Endothelial cell of umbilical vein (primary cell): ENCODE measurements at regions not wholly inside any gene's neighbourhood (a gene's known extent, or its start where the extent isn't known, plus 50 kb on each side); places are given as distances from the start of the nearest gene placed in this dataset.

Source experiments
- BruUV-seq: library from RNA; stranded (reverse); fragments of 400-500 nt; replicated peaks from 2 replicates; lab custom pipeline; 2021; lab: Mats Ljungman, UMichigan
- CTCF ChIA-PET: fragments of 300-600, 350-600 bp; sonication (Branson Sonifier 250); formaldehyde crosslinking; loops from one replicate; lab custom pipeline; 2021; ENCODE audit warnings: antibody characterized with exemption, inconsistent platforms; lab: Charles Lee
- POLR2A ChIA-PET: fragments of 300-600, 350-600 bp; sonication (Branson Sonifier 250); formaldehyde crosslinking; loops from one replicate; lab custom pipeline; 2021; ENCODE audit warnings: antibody characterized with exemption, inconsistent platforms; lab: Charles Lee
- DNase-seq: peaks from one replicate; pipeline ENCODE4 v3.0.0-alpha.2; 2011; ENCODE audit warnings: low read depth, low spot score
- FAIRE-seq: peaks from 2 replicates; lab custom pipeline; 2011; peaks lifted over from hg19 to GRCh38; lab: Jason Lieb, UNC
- H2AFZ ChIP-seq: 2 replicates; pipeline ENCODE4 v1.6.0; 2012; ENCODE audit warnings: low read depth, low read length, control low read depth, inconsistent platforms
- H3K27ac ChIP-seq: 2 replicates; pipeline ENCODE4 v1.5.1; 2011; ENCODE audit warnings: low read depth, mild to moderate bottlenecking, control low read depth, low read length, moderate library complexity; ENCODE audit not compliant: insufficient read depth
- H3K27me3 ChIP-seq, 2 experiments: 2 replicates each; pipeline versions ENCODE4 v1.6.0 to v1.6.1; 2011; ENCODE audit warnings: low read length in 2 of 2, mixed read lengths in 1 of 2; ENCODE audit not compliant: control insufficient read depth in 2 of 2, insufficient read depth in 2 of 2
- H3K36me3 ChIP-seq, 2 experiments: 2 replicates in 1 of 2; 3 replicates in 1 of 2; pipeline ENCODE4 v1.5.1; 2011; ENCODE audit warnings: low read length in 2 of 2, mild to moderate bottlenecking in 1 of 2, moderate library complexity in 1 of 2; ENCODE audit not compliant: control insufficient read depth in 2 of 2, insufficient read depth in 2 of 2; ENCODE audit errors: extremely low read depth in 1 of 2
- H3K4me1 ChIP-seq: 3 replicates; pipeline ENCODE4 v1.5.1; 2011; ENCODE audit warnings: mild to moderate bottlenecking, low read length; ENCODE audit not compliant: control insufficient read depth, insufficient read depth; ENCODE audit errors: extremely low read depth
- H3K4me2 ChIP-seq: 2 replicates; pipeline ENCODE4 v1.6.1; 2011; ENCODE audit warnings: low read length, control low read depth, mixed read lengths; ENCODE audit not compliant: insufficient read depth
- H3K4me3 ChIP-seq, 3 experiments: fragments of 200-600 bp in 1 of 3; sonication (generic), shearing (Covaris generic) in 1 of 3; replicated peaks in 1 of 3; 2 replicates each; pipeline ENCODE4 v1.5.1; 2011 to 2016; ENCODE audit warnings: control low read depth in 3 of 3, low read length in 3 of 3, mild to moderate bottlenecking in 2 of 3, inconsistent platforms in 1 of 3, low read depth in 1 of 3, moderate library complexity in 1 of 3; ENCODE audit not compliant: insufficient read depth in 1 of 3
- H3K79me2 ChIP-seq: 2 replicates; pipeline ENCODE4 v1.6.0; 2012; ENCODE audit warnings: low read length, inconsistent platforms; ENCODE audit not compliant: control insufficient read depth, insufficient read depth
- H3K9ac ChIP-seq: replicated peaks from 2 replicates; pipeline ENCODE3; 2011; ENCODE audit warnings: low read length, control low read depth; ENCODE audit not compliant: insufficient read depth; ENCODE audit errors: extremely low read depth
- H3K9me1 ChIP-seq: replicated peaks from 3 replicates; pipeline ENCODE4 v1.6.0; 2011; ENCODE audit warnings: mild to moderate bottlenecking, low read length; ENCODE audit not compliant: control insufficient read depth, insufficient read depth; ENCODE audit errors: extremely low read depth
- H3K9me3 ChIP-seq: replicated peaks from 2 replicates; pipeline ENCODE4 v1.5.1; 2012; ENCODE audit warnings: low read length, inconsistent platforms; ENCODE audit not compliant: control insufficient read depth, insufficient read depth
- H4K20me1 ChIP-seq: replicated peaks from 2 replicates; pipeline ENCODE3; 2011; ENCODE audit warnings: mild to moderate bottlenecking, low read length; ENCODE audit not compliant: control insufficient read depth, insufficient read depth; ENCODE audit errors: extremely low read depth
- EZH2 ChIP-seq: IDR thresholded peaks from 2 replicates; pipeline ENCODE4 v1.6.1; 2012; ENCODE audit warnings: borderline replicate concordance, low read depth, mild to moderate bottlenecking, moderate library complexity, low read length, inconsistent platforms; ENCODE audit not compliant: severe bottlenecking
- GATA2 ChIP-seq: IDR thresholded peaks from 2 replicates; pipeline ENCODE4 v1.7.0; 2011; ENCODE audit warnings: low read depth, mild to moderate bottlenecking, moderate library complexity, mixed read lengths, low read length; ENCODE audit not compliant: insufficient read length, insufficient read depth
- POLR2A ChIP-seq: IDR thresholded peaks from 2 replicates; pipeline ENCODE4 v1.6.1; 2012; ENCODE audit warnings: low read depth, mild to moderate bottlenecking, control low read depth, low read length
- POLR2AphosphoS5 ChIP-seq: IDR thresholded peaks from 2 replicates; pipeline ENCODE4 v1.6.1; 2012; ENCODE audit warnings: low read depth, mild to moderate bottlenecking, control low read depth, low read length, moderate library complexity; ENCODE audit not compliant: insufficient read depth
- dilution Hi-C: fragments of 300-500 bp; cut with MboI; formaldehyde crosslinking; loops from one replicate; pipeline ENCODE4 v1.15.0; 2019; ENCODE audit warnings: low sequenced_read_pairs; ENCODE audit not compliant: extremely low pct_ligation_motif_present
- intact Hi-C: fragments of 100-400 bp; cut with micrococcal nuclease; formaldehyde crosslinking; loops from one replicate; pipeline ENCODE4 v1.10.0; 2022
- TF ChIP-seq, protein P1 (sequence below), 2 donors: IDR thresholded peaks; 1 replicate in 1 of 2; 2 replicates in 1 of 2; pipeline ENCODE4 v1.5.1; 2011; ENCODE audit warnings: low read length in 2 of 2, mild to moderate bottlenecking in 2 of 2, moderate library complexity in 2 of 2, control low read depth in 1 of 2, inconsistent platforms in 1 of 2, low read depth in 1 of 2; ENCODE audit not compliant: insufficient read depth in 1 of 2; ENCODE audit errors: extremely low read depth in 1 of 2

DNA sequence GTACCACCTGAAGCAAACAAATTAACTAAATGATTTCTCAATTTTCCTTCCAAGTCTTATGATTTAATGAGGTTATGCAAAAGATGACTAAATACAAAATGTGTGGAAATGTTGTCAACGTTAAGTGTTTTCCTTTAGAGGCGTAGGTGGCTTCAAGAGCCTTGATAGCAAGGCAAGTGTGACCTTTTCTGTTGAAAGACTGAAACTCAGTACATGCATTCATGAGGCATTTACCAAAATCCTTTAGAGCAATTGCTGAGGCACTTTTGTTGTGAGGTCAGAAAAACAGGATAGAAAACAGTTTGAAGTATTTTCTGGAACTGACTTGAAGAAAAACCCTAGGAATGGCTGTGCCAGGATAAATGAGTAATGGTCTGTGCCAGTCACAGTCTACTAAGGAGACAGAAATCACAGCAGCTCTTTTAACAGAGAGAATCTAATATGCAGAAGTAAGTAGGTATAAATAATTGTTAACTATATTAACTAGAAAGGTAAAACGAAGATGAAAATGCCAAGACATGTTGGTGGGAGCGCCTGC is 326.5 kb upstream of the CDH20 start:
- POLR2A ChIA-PET, result no interaction called here
- no TSS peak for BruUV-seq
- Histone ChIP-seq H3K4me1 (no peaks in the 10 kb centered on the region), H2AFZ (no peak overlapping the region), H3K79me2 (no peaks in the 10 kb centered on the region), H3K9me3 (no peaks in the 10 kb centered on the region), H3K4me3 (no peak overlapping the region), H3K9me1 (no peaks in the 10 kb centered on the region), H3K4me2 (no peak overlapping the region), H4K20me1 (no peaks in the 10 kb centered on the region), H3K27me3 (no peaks in the 10 kb centered on the region), H3K36me3 (no peaks in the 10 kb centered on the region), H3K9ac (no peak overlapping the region), H3K27ac (no peak overlapping the region)
- dilution Hi-C loops, result no loop called here
- FAIRE-seq (no peak), DNase-seq (no peak)
- no peak for TF ChIP-seq POLR2AphosphoS5
- TF ChIP-seq POLR2A, result no peak
- TF ChIP-seq, protein P1, sequence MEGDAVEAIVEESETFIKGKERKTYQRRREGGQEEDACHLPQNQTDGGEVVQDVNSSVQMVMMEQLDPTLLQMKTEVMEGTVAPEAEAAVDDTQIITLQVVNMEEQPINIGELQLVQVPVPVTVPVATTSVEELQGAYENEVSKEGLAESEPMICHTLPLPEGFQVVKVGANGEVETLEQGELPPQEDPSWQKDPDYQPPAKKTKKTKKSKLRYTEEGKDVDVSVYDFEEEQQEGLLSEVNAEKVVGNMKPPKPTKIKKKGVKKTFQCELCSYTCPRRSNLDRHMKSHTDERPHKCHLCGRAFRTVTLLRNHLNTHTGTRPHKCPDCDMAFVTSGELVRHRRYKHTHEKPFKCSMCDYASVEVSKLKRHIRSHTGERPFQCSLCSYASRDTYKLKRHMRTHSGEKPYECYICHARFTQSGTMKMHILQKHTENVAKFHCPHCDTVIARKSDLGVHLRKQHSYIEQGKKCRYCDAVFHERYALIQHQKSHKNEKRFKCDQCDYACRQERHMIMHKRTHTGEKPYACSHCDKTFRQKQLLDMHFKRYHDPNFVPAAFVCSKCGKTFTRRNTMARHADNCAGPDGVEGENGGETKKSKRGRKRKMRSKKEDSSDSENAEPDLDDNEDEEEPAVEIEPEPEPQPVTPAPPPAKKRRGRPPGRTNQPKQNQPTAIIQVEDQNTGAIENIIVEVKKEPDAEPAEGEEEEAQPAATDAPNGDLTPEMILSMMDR (IDR thresholded peaks at IDR 0.05; ENCODE audit: extremely low read depth in 1 of 2, insufficient read depth in 1 of 2, low read depth in 1 of 2, low read length in 2 of 2), result no peak
- TF ChIP-seq GATA2, result no peak
- TF ChIP-seq EZH2, result no peak
- intact Hi-C loops, result no loop called here
- CTCF ChIA-PET, result no interaction called here
